DMS53 (cell line): ENCODE measurements at regions not wholly inside any gene's neighbourhood (a gene's known extent, or its start where the extent isn't known, plus 50 kb on each side); places are given as distances from the start of the nearest gene placed in this dataset.
A peak's percentile ranks its signal among the peaks of the same experiment; 100 is the strongest.

Source experiments
- DNase-seq: peaks from one replicate; lab custom pipeline; 2025; lab: John Stamatoyannopoulos, UW

DNA sequence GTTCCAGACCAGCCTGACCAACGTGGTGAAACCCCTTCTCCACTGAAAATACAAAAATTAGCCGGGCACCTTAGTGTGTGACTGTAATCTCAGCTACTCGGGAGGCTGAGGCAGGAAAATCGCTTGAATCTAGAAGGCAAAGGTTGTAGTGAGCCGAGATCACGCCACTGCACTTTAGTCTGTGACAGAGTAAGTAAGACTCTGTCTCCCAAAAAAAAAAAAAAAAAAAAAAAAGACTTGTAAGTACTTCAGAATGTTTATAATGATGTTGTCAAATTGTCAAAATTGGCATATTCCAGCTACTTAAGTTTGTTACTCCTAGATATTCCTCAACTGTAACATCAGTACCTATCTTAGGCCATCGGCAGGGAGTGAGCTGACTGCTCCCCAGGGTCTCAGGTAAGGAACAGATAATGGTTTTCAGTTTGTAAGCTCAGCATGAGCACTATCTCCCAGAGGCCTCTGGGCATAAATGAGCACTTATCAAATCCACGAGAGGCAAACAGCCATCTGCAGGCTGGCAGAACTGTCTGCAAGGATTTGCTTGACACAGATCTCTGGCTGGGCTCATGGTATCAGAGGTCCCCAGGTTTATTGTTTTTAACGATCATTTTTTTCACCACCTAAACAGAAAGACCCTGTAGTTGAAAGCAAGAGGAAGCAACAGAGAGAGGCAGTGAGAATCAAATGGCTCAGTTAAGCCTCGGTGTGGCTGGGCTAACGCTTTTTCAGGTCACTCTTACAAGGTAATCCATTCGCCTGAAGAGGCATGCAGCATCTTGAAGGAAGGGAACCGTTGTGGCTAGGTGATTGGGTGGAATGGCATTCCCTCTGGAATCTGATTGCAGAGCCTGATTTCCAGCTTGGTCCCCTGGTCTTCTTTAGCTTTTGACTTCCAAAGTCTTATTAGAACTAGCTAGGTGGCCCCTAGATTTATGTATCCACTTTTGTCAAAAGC is 115.9 kb downstream of the LY86 start:
- no peak for DNase-seq

DNA sequence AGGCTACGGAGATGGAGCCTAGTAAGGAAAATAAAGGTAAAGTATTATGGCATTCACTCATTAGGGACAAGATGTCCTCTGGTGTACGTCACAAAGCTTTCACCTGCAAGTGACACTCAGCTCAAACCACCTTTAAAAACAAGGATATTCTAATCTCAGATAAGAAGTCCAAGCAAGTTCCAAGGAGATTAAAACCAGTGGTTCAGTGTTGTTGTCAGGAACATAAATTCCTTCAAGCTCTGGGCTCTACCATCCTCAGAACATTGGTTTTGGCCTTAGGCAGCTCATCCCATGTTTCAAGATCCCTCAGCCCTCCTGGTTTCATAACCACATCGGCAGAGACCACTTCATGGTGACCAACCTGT is 116.5 kb downstream of the LY86 start:
- DNase-seq: no peak

- no peak for DNase-seq
Measured at GRCh38 chr6:6705915-6706675, 117.6 kb downstream of the LY86 start.

DNA sequence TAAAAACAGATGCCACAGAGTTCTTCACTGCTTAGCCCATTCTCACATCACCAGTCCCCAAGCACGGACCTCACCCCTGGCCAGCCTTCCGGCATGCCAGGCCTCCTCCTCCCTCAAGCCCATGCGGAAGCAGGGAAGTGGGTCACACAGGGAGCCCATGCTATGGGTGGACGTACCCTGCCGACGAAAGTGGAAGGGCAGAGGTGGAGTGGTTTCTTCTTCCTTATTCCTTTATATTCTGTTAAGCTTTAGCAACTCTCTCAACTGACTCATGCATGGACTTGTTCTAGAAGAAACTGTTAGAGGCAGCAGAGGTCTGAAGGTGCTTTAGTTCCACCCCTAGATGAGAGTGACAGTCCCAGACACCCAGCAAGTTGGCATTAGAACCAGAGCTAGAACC is 118.6 kb downstream of the LY86 start:
- DNase-seq: no peak

DNA sequence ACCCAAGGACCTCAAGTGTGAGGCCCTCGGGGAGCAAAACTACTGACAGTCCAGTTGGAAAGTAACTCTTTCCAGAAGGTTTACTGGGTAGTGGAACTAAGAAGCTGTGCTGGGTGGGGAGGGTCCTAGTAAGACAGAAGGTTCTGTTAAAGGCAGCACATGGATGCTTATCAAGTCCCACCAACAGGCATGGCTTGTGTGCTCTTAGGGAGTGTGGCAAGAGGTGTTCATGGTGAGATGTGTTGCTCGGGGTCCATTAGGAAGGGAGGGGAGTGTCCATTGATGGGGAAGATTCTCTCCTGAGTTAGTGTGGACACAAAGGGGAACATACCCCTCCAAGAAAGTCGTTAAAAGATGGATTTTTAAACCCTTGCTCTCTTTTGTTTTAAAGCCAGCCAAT is 120.6 kb downstream of the LY86 start:
- DNase-seq: no peak

GRCh38 chr6:6711031-6711785 is 122.7 kb downstream of the LY86 start:
- no peak for DNase-seq

- no peak for DNase-seq
Measured at GRCh38 chr6:6711832-6712448, 123.4 kb downstream of the LY86 start.

DNA sequence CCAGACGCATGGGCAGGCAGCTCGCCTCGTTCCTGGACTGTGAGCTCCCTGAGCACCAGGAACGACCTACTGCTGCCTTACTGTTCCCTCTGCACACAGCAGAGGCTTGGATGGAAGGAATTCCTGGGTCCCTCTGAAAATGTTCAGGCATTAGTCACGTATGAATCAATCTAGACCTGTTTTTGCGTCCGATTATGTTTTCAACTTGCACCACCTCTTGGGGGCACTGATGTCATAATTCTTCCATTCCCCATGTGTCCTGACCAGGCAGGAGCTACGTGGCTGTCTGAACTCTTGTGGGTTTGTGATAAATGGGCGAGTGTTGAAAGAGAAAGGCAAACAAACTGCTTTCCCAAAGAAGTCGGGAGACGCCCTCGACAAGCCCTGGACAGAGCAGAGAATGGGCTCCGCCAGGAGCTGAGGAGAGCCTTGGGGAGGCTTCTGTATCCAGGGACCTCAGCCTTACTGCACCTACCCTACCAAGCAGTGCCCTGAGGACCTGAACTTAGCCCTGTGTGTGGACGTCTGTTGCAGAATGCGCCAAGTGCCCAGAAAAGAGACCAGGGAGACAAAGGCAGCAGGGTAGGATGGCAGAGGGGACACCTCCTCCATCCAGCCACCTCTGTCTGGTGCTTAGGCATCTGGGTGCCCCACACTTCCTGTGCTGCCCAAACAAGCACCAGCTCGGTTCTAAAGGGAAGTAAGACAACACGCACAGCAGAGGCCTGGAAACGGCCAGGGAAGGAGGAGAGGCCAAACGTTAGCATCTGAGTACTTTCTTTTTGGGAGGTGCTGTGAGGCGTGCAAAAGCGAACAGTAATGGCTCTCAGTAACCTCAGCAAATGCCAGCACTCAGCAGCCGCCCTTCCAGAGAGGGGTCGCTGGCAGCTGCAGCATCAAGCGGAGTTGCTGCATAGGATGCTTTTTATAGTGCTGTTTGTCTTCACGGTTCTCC is 124.2 kb downstream of the LY86 start:
- no peak for DNase-seq

- DNase-seq: peak; percentile 19
Measured at GRCh38 chr6:6713657-6714056, 125.1 kb downstream of the LY86 start.

DNA sequence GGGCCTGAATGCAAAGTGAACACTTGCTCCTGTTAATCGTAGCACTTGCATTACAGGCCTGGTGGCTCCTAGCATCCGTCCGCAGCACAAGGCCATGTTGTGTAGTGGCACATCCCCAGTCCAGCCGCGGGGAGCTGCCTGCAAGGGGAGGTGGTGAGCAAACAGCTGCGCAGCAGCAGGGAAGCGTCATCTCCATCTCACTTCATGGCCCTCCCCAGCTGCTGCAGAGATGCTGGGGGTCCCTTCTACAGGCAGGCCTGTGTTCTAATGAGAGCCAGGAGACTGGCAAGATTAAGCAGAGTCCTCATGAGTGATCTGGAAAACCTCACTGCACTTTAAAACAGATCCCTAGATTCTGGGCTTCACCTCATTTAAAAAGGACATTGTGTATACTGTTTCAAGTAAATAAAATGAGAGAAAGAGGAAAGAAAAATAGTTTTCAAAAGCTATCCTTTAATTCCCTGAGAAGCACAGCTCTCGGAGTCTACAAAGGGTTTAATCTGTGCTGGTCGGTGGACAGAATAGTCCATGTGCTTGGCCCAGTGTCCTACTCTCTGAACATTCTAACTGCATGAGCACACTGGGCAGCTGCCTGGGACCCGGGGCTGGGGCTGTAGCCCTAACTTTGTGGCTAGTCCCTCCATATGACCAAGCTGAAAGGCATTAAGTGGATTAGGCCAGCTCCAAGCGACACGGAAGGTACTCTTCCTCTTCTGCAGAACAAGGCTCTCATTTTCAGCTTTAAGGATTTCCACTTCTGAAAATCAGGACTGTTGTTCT is 125.8 kb downstream of the LY86 start:
- no peak for DNase-seq

DNA sequence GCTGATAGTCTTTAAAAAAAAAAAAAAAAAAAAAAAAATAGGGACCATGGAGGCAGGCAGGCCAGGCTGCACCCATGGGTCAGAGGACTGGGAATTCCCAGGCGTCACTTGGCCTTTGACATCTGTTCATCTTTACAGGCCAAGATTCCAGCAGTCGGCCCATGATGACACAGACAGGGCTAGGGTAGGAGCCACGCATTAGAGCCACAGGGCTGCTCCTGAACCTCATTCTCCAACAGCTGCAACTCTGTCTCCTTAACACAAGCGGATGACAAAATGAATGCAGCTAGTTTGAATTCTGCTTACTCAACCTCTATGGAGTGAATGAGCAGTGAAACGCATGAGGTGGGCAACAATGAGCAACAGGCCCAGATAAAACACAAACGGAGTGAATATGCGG is 126.4 kb downstream of the LY86 start:
- no peak for DNase-seq

- DNase-seq: no peak
Measured at GRCh38 chr6:6715465-6715864, 126.9 kb downstream of the LY86 start.

DNA sequence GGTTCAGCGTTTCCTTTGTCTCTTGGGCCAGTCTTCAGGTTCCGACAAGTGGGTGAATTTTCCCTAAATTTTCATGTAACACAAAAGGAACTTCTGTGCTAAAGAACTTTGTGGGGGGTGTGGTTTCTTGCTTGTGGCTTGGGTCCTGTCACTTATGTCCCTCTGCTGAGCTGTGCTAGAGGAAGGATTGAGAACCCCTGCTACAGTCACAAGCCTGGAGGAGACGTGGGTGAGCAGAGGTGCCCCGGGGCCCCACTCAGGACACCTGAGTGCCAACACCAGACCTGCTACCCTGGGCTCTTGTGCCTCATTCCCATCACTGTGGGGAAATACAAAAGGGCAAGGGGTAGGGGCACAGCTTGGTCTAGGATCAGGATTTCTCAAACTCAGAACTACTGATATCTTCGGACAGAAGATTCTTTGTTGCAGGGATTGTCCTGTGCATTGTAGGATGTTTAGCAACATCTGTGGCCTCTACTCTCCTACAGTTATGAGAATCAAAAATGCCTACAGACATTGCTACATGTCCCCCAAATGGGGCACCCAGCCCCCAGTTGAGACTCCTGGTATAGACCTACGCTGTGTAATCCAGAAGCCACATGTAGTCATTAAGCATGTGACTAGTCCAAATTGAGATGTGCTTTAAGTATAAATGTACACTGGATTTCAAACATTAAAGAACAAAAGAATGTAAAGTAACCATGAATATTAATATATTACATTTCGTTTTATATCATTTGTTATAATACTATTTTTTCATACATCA is 128.7 kb downstream of the LY86 start:
- DNase-seq: no peak

- DNase-seq: peak; percentile 17
Measured at GRCh38 chr6:6717953-6718352, 129.4 kb downstream of the LY86 start.

GRCh38 chr6:6721606-6722005 is 133.1 kb downstream of the LY86 start:
- DNase-seq: peak; percentile 53

GRCh38 chr6:6722195-6722594 is 133.7 kb downstream of the LY86 start:
- no peak for DNase-seq

DNA sequence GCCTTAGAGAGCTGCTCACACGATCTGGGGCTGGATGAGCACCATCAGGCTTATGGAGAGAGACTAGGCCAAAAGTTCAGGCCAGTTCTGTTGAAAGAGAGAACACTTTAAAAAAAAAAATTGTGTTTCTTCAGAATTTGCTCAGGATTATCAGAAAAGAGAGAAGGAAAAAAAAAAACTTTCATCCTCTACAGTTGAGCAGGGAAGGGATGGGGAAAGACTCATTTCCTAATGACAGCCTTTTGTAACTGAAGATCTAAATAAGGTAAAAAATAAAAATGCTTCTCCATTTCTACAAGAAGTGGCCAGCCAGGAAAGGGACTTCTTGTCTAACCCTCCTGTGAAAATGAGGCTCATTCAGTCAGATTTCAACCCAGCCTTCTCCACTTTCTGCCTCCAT is 134.8 kb downstream of the LY86 start:
- DNase-seq: no peak

- DNase-seq: peak; percentile 79
Measured at GRCh38 chr6:6723921-6724538, 135.5 kb downstream of the LY86 start.
